OCI-LY7 (cell line): ENCODE measurements at regions not wholly inside any gene's neighbourhood (a gene's known extent, or its start where the extent isn't known, plus 50 kb on each side); places are given as distances from the start of the nearest gene placed in this dataset.

Source experiments
- BruUV-seq: library from RNA; stranded (reverse); fragments of 400-500 nt; replicated peaks from 2 replicates; lab custom pipeline; 2021; lab: Mats Ljungman, UMichigan
- CTCF ChIA-PET: fragments of 300-600 bp; sonication (Branson Sonifier 250); formaldehyde crosslinking; loops from one replicate; lab custom pipeline; 2022; ENCODE audit warnings: antibody characterized with exemption; ENCODE audit not compliant: unreplicated experiment; lab: Charles Lee
- POLR2A ChIA-PET: fragments of 300-600 bp; sonication (Branson Sonifier 250); formaldehyde crosslinking; loops from one replicate; lab custom pipeline; 2022; ENCODE audit warnings: antibody characterized with exemption; lab: Charles Lee
- DNase-seq: peaks from one replicate; pipeline ENCODE4 v3.0.0-alpha.2; 2015; ENCODE audit warnings: low spot score
- H2AFZ ChIP-seq: fragments of 200-600 bp; sonication (generic), shearing (Covaris generic); 2 replicates; pipeline ENCODE4 v1.6.1; 2014; ENCODE audit warnings: mild to moderate bottlenecking, antibody characterized with exemption, low read length, moderate library complexity
- H3K27ac ChIP-seq: fragments of 200-600 bp; sonication (generic); 2 replicates; pipeline ENCODE4 v1.5.1; 2014; ENCODE audit warnings: mixed run types, low read depth, mild to moderate bottlenecking, moderate library complexity, low read length, inconsistent platforms; ENCODE audit not compliant: poor library complexity, severe bottlenecking
- H3K36me3 ChIP-seq: fragments of 200-600 bp; sonication (generic); 2 replicates; pipeline ENCODE4 v1.6.1; 2014; ENCODE audit warnings: mild to moderate bottlenecking, antibody characterized with exemption, low read length, moderate library complexity, mixed read lengths; ENCODE audit not compliant: insufficient read depth
- H3K4me1 ChIP-seq: fragments of 200-600 bp; sonication (generic); 2 replicates; pipeline ENCODE4 v1.5.1; 2014; ENCODE audit warnings: mild to moderate bottlenecking, low read length; ENCODE audit not compliant: insufficient read depth, poor library complexity, severe bottlenecking
- H3K4me2 ChIP-seq: fragments of 200-600 bp; sonication (generic); 2 replicates; pipeline ENCODE4 v1.6.1; 2014; ENCODE audit warnings: mild to moderate bottlenecking, low read length
- H3K4me3 ChIP-seq: fragments of 200-600 bp; sonication (generic); 2 replicates; pipeline ENCODE4 v1.5.1; 2014; ENCODE audit warnings: mild to moderate bottlenecking, low read depth, low read length; ENCODE audit not compliant: poor library complexity, severe bottlenecking
- H3K79me2 ChIP-seq: fragments of 200-600 bp; sonication (generic); 2 replicates; pipeline ENCODE4 v1.6.1; 2016; ENCODE audit warnings: low read depth, mild to moderate bottlenecking, low read length, moderate library complexity, mixed read lengths; ENCODE audit not compliant: insufficient read depth
- H3K9me2 ChIP-seq: fragments of 200-600 bp; sonication (generic); 2 replicates; pipeline ENCODE4 v1.6.1; 2016; ENCODE audit warnings: mild to moderate bottlenecking, low read length, mixed read lengths; ENCODE audit not compliant: insufficient read depth
- H3K9me3 ChIP-seq: fragments of 200-600 bp; sonication (generic); 2 replicates; pipeline ENCODE4 v1.6.1; 2014; ENCODE audit warnings: mild to moderate bottlenecking, mixed run types, low read length, mixed read lengths
- H4K20me1 ChIP-seq: fragments of 200-600 bp; sonication (generic); 2 replicates; pipeline ENCODE4 v1.6.1; 2014; ENCODE audit warnings: mild to moderate bottlenecking, antibody characterized with exemption, low read length, moderate library complexity, mixed read lengths; ENCODE audit not compliant: insufficient read depth
- CTCF ChIP-seq: fragments of 200-600 bp; sonication (generic); conservative IDR thresholded peaks from 2 replicates; pipeline ENCODE4 v1.5.1; 2014; ENCODE audit warnings: mild to moderate bottlenecking, antibody characterized with exemption, low read length, moderate library complexity, mixed read lengths
- EZH2phosphoT487 ChIP-seq: fragments of 200-600 bp; sonication (generic); IDR thresholded peaks from 2 replicates; pipeline ENCODE4 v1.6.1; 2018; ENCODE audit warnings: low read depth, borderline replicate concordance, mild to moderate bottlenecking, mixed run types, antibody characterized with exemption, low read length, moderate library complexity, mixed read lengths
- intact Hi-C: fragments of 100-400 bp; cut with micrococcal nuclease; formaldehyde crosslinking; loops from one replicate; pipeline ENCODE4 v1.10.0; 2022; ENCODE audit not compliant: unreplicated experiment

DNA sequence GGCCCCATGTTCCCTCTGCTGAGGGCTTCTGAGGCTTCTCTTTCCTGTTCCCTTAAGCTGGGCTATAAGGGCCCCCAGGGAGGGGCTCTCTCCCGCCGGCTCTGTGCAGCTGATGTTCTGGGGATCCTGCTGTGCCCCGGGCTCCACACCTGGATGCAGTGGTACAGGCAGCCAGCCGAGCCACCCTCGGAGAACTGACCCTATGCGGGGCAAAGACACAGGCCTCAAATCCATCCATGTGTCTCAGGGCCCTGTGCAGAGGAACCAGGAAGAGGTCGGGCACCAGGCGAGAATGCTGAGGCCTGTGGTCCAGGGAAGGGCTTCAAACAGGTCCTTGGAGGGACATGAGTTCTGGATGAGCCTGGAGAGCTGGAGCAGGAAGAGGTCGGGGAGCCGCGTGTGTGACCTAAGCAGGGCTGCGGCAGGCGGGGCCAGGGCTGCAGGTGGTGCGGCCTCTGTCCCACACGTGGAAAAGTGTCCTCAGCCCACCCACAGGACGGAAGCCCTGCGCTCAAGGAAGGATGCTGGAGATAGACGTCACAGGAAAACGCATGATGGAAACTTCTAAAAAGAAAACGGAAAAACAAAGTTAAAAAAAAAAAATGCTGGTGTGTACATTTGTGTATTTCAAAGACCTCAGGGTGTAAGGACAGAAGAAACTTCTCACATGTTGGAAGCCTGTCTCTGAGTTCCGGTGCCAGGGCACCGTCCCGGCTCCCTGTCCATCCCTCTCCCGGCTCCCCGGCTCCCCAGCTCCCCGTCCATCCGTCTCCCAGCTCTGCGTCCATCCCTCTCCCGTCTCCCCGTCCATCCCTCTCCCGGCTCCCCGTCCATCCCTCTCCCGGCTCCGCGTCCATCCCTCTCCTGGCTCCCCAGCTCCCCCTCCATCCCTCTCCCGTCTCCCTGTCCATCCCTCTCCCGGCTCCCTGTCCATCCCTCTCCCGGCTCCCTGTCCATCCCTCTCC, 1149.2 kb downstream of the BRD1 start:
- DNase-seq: no peak
- Histone ChIP-seq H3K4me1 (no peaks in the 10 kb centered on the region), H4K20me1 (no peaks in the 10 kb centered on the region), H3K9me2 (no peaks in the 10 kb centered on the region), H2AFZ (no peak overlapping the region), H3K79me2 (no peaks in the 10 kb centered on the region), H3K4me2 (no peak overlapping the region), H3K36me3 (no peaks in the 10 kb centered on the region), H3K27ac (no peak overlapping the region), H3K4me3 (no peak overlapping the region), H3K9me3 (no peaks in the 10 kb centered on the region)
- TF ChIP-seq CTCF: no peak
- no peak for TF ChIP-seq EZH2phosphoT487
- POLR2A ChIA-PET: interaction anchor here (0.7 kb wide), 1 partner anchor 12 kb away, joined by 3 read pairs; no protein-coding TSS in a partner anchor
- no TSS peak for BruUV-seq
- CTCF ChIA-PET: no interaction called here
- intact Hi-C loops: no loop called here

DNA sequence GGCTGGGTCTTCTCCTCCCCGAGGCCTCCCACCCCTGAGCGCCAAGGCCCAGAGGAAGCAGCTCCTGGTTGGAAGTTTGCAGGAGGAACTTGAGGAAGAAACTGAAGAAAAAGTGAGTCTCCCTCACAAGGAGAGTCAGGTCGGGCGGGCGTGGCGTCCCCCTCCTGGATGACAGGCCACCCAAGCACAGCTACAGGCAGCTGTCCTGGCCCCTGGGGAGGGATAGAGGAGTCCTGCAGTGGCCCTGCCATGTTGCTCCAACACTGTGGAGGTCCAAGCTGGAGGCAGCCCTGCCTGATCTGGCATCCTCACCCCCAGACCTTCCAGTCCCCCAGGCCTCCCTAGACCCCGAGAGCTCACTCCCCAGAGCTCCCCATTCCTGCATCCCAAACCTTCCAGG, 1150.1 kb downstream of the BRD1 start:
- Histone ChIP-seq H3K4me1 (no peaks in the 10 kb centered on the region), H3K4me3 (no peak overlapping the region), H3K9me2 (no peaks in the 10 kb centered on the region), H3K4me2 (no peak overlapping the region), H4K20me1 (no peaks in the 10 kb centered on the region), H3K79me2 (no peaks in the 10 kb centered on the region), H3K36me3 (no peaks in the 10 kb centered on the region), H3K27ac (no peak overlapping the region), H3K9me3 (0 out of 2 replicates have a peak, but pooled peaks cover under 1% of the 10 kb centered on the region), H2AFZ (no peak overlapping the region)
- DNase-seq: no peak
- CTCF ChIA-PET: no interaction called here
- intact Hi-C loops: no loop called here
- BruUV-seq: no TSS peak
- POLR2A ChIA-PET: no interaction called here
- TF ChIP-seq EZH2phosphoT487 (no peak), CTCF (no peak)

GRCh38 chr22:48677168-48677520, 1150.5 kb downstream of the BRD1 start:
- Histone ChIP-seq H4K20me1 (no peaks in the 10 kb centered on the region), H3K4me3 (no peak overlapping the region), H3K9me2 (no peaks in the 10 kb centered on the region), H3K4me1 (no peaks in the 10 kb centered on the region), H3K36me3 (no peaks in the 10 kb centered on the region), H3K27ac (no peak overlapping the region), H2AFZ (no peak overlapping the region), H3K4me2 (no peak overlapping the region), H3K79me2 (no peaks in the 10 kb centered on the region), H3K9me3 (peaks cover 6% of the 10 kb centered on the region; the same call in 1 of the 2 replicates)
- DNase-seq: no peak
- ChIA-PET CTCF (no interaction called here), POLR2A (no interaction called here)
- intact Hi-C loops: no loop called here
- BruUV-seq: no TSS peak
- TF ChIP-seq EZH2phosphoT487 (no peak), CTCF (no peak)
